AML-193 (cell line): ENCODE measurements at regions not wholly inside any gene's neighbourhood (a gene's known extent, or its start where the extent isn't known, plus 50 kb on each side); places are given as distances from the start of the nearest gene placed in this dataset.

Source experiments
- DNase-seq, 2 experiments: peaks; one replicate each; lab custom pipeline; 2025; lab: John Stamatoyannopoulos, UW

DNA sequence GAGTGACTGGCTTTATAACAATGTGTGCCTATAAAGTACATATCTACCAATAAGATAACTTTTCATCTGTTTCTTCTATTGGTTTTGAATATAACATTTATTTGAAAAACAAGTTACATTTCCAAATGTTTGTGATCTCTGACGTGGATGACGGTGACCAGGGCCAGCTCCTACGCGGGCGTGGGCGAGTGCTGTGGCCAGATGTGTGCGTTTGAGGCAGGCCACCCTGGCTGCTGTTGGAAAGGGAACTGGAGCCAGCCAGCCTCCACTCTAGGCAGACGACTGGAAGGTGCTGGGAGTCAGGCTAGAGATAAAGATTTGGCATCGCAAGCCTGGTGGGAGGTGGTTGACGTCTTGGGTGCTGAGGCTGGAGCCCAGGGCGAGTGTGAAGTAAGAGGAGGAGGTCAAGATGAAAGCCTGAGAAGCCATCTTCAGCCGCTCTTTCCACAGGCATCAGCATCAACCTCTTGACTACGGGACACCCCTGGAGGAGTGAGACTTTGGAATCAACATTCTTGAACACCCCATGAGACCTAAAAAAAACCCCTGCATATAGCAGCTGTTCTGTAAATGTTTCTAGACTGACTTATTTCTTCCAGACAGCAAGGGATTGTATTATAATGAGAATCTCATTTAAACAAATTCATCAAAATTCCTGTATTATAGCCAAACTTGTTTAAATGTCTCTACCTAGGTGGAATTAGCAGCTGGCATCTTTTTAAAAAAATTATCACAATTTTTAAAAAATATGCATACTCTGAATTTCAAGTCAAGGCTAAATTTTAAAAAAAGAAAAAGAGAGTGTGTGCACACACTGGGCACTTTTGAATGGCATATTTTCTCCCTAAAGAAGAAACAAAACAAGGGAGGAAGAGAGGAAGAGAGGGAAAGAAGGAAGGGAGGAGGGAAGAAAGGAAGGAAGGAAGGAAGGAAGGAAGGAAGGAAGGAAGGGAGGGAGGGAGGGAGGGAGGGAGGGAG is 112.5 kb upstream of the SLC44A3 start:
- DNase-seq: no peak

DNA sequence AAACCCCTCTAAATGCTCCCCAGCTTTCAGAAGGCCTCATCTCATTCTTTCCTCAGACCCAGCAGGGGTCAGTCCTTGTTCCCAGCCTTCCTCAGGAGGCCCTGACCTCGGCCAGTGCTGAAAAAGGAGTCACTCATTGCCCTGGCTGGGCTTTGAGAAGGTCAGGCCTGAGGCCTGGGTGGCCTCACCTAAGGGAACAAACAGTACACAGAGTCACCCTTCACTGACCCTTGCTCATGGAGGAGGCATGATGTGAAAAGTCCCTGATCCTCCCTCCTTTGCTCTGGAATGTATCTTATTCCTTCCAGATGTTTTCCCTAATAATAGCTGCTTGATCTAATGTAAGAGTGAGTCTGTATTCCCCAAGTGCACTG is 117.7 kb upstream of the SLC44A3 start:
- no peak for DNase-seq

GRCh38 chr1:94701796-94702441 is 118.2 kb upstream of the SLC44A3 start:
- no peak for DNase-seq

GRCh38 chr1:94698759-94699502 is 121.2 kb upstream of the SLC44A3 start:
- no peak for DNase-seq

GRCh38 chr1:94698356-94698755 is 121.8 kb upstream of the SLC44A3 start:
- DNase-seq: no peak

DNA sequence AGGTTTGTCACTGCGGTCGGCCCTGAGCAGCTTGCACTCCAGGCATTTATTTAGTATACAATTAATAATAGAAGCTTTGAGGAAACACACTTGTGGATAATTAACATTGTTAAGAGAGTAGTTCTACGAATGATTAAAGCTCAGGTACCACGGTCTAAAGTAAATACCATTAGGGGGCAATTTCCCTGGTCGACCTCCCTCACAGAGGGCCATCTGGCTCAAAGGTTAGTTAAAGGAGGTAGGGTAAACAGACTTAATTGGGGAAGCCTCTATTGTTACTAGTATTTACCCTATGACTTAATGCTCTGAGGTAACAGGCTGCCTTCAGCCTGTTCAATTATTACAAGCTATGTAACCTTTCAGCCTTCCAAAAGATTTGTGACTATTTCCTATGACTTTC is 122.3 kb upstream of the SLC44A3 start:
- DNase-seq: no peak

DNA sequence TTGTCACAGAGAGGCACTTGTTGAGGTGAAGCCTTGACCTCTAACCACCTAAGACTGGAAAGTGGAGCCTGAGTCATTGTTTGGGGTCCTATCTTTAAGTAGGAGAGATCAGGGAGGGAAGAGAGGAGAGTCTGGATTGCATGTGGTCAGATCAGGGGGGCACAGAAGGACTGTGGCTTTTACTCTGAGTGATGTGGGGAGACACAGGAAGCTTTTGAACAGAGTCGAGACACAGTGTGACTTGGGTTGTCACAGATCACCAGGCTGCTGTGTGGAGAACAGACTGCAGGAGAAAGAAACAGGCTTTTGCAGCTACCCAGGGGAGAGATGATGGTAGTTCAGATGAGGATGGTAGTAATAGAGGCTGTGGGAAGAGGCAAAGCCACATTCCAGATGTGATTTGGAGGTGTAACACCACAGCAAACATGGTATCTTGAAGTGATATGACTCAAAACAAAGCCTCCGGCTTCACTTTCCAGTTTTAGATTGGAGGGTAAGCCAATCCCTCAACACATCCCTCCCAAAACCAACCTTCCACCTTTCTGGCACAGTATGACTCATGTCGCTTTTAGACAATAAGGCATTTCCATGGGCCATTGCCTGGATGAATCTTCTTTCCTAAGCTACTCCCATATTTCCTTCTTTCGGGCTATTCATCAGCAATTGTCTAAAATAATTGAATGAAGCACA is 125.8 kb upstream of the SLC44A3 start:
- no peak for DNase-seq

- DNase-seq: no peak
Measured at GRCh38 chr1:94693435-94693834, 126.7 kb upstream of the SLC44A3 start.

- no peak for DNase-seq
Measured at GRCh38 chr1:94693029-94693428, 127.1 kb upstream of the SLC44A3 start.

DNA sequence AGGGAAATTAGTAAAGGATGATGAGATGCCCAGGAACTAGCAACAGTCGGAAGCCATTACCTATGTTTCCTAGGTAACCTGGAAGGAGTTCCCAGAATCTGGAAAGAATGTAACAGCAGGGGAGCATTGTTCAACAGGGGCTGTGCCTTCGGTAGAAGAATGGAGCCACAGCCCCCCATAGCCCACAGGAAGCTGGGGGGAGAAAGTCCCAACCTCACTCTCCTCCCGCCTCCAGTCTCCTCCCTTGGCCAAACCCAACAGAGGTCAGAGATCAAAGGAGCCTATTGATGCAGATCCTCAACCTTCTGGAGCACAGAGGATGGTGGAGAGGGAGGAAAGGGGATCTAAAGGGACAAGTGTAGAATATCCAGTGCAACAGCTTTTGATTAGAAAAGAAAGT is 131.5 kb upstream of the SLC44A3 start:
- no peak for DNase-seq

GRCh38 chr1:94686882-94687281 is 133.3 kb upstream of the SLC44A3 start:
- DNase-seq: no peak

DNA sequence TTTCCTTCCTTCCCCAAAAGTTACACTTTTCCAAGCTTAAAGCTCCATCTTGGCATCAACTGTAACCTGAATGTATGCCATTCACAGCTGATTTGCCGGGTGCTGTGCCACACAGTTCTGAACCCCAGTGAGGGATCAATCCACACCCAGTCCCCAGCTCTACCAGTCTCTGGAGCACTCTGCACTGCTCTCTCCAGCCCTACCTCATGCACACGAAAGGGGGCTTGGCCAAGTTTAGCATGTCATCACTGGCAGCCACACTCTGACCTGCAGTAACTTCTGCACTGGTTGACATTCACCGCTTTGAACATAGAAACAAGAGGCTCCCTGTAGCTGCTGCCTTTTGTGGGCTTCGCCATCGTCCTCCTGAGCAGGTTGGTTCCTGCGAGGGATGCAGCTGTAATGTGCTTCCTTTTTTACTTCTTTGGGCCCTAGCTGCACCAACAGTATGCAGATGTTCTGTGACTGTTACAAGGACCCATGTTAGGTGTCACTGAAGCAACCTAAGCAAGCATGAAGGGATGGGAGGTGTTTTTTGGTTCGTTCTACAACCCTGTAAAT is 135.4 kb upstream of the SLC44A3 start:
- no peak for DNase-seq

GRCh38 chr1:94683886-94684285 is 136.3 kb upstream of the SLC44A3 start:
- DNase-seq: no peak

DNA sequence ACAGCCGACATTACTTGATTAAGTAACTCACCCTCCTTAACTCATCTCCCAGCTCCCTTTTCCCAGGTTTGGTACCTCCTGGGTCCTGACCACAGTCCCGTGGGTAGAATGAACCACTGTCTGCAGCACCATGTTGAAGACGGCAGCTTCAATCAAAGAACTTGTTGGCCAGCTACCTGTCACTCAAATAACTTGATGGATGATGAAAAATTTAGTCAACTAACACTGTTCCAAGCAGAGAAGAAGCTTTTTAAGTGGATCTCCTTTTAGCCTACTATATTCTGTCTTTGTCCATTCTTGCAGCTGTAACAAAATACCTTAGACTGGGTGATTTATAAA is 138.4 kb upstream of the F3 start:
- DNase-seq: no peak

DNA sequence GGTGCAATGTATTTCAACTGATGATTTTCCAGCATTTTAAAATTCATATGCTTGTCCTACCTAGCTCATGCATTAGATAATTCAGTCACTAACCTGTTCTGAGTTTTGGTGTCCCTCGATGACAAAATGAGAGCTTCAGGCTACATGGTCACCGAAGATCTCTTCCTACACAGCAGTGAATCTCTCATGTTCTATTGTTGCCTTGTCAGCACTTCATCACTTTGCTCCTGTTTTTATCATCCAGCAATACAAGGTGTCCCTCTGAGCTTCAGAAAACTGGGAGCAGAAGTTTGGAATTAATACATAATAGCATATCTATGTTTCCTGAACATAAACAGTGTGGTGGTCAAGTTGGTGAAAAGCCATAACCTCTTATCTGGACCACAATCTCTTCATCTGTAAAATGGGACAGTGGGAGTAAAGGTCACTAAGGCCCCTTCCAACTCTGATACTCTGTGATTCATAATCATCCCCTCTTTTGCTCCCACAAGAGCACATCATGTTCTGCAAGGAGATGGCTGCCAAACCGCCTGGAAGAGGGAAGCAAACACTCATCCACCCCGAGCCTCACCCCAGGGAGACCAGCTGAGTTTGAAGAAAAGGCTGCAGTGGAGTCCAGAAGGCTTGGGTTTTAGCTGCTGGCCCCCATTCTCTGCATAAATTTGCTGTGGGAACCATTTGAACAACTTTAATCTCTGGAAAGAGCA is 137.9 kb upstream of the F3 start:
- no peak for DNase-seq

GRCh38 chr1:94678202-94678848 is 136.8 kb upstream of the F3 start:
- DNase-seq: no peak

GRCh38 chr1:94677714-94678113 is 136.2 kb upstream of the F3 start:
- DNase-seq: no peak

- DNase-seq: no peak
Measured at GRCh38 chr1:94677087-94677486, 135.5 kb upstream of the F3 start.

- DNase-seq: no peak
Measured at GRCh38 chr1:94676686-94677085, 135.1 kb upstream of the F3 start.

DNA sequence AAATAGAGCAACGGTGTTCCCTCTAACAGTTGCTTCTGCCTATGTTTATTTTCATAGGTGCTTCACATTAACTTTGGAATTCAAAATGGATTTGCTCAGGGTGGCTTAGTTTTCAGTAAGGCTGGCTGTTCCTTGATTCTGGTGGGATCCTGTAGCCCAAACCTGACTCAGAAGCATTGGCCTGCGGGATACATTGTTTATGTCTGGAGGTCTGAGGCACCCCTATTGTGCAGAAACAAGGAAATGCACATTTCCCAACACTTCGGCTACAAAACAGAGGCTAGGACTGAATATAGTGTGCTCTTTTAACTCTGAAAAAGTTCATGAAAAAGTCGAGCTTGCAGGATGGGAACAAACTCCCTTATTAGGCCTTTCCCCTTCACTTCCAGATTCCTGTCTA is 133.8 kb upstream of the F3 start:
- no peak for DNase-seq

DNA sequence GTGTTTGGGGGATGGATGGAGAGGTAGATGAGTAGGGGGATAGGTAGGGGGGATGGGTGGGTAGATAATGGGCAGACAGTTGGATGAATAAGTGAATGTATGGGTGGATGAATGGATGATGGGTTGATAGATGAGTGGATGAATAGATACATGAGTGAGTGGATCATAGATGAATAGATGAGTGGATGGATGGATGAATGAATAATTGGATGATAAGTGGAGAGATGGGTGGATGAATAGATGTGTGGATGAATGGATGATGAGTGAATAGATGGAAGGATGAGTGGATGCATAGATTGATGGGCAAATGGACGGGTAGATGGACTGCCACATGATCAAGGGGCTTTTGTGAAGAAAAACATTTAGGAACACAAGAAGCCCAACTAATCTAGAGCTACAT is 133.3 kb upstream of the F3 start:
- no peak for DNase-seq
